IMR-90 (cell line): ENCODE measurements at regions not wholly inside any gene's neighbourhood (a gene's known extent, or its start where the extent isn't known, plus 50 kb on each side); places are given as distances from the start of the nearest gene placed in this dataset.

Experiments used
- ATAC-seq: fragments of 200-7000 bp; cut with Tn5 transposase; 2 replicates; pipeline ENCODE4 v1.9.1; 2020; ENCODE audit warnings: low read depth, mild to moderate bottlenecking, moderate library complexity
- BruUV-seq: library from RNA; stranded (reverse); fragments of 400-500 nt; replicated peaks from 2 replicates; lab custom pipeline; 2021; lab: Mats Ljungman, UMichigan
- CTCF ChIA-PET: fragments of 300-600 bp; formaldehyde crosslinking; extraction: SDS; loops from one replicate; lab custom pipeline; 2021; ENCODE audit warnings: antibody characterized with exemption; lab: Yijun Ruan, JAX
- POLR2A ChIA-PET: fragments of 300-600 bp; sonication (Branson Sonifier 250); formaldehyde crosslinking; loops from one replicate; lab custom pipeline; 2022; ENCODE audit warnings: antibody characterized with exemption; ENCODE audit not compliant: unreplicated experiment; lab: Charles Lee
- DNase-seq: peaks from one replicate; pipeline ENCODE4 v3.0.0; 2013
- H2AFZ ChIP-seq: replicated peaks from 2 replicates; pipeline ENCODE3; 2013; ENCODE audit warnings: low read length, mild to moderate bottlenecking; ENCODE audit not compliant: poor library complexity
- H2AK5ac ChIP-seq: 2 replicates; pipeline ENCODE4 v1.6.1; 2013; ENCODE audit warnings: low read depth, low read length, inconsistent platforms
- H2AK9ac ChIP-seq: replicated peaks from 2 replicates; pipeline ENCODE3; 2013; ENCODE audit warnings: mild to moderate bottlenecking, low read depth, low read length, moderate library complexity; ENCODE audit not compliant: poor library complexity
- H2BK120ac ChIP-seq: 2 replicates; pipeline ENCODE4 v1.6.1; 2013; ENCODE audit warnings: low read depth, low read length, inconsistent platforms
- H2BK15ac ChIP-seq: 3 replicates; pipeline ENCODE4 v1.6.1; 2013; ENCODE audit warnings: low read depth, low read length, inconsistent platforms
- H2BK20ac ChIP-seq: 2 replicates; pipeline ENCODE4 v1.6.1; 2013; ENCODE audit warnings: low read depth, mild to moderate bottlenecking, inconsistent platforms, low read length, moderate library complexity
- H2BK5ac ChIP-seq: 2 replicates; pipeline ENCODE4 v1.6.1; 2013; ENCODE audit warnings: mild to moderate bottlenecking, low read depth, low read length, inconsistent platforms; ENCODE audit not compliant: poor library complexity, severe bottlenecking
- H3K14ac ChIP-seq: replicated peaks from 2 replicates; pipeline ENCODE4 v1.6.1; 2013; ENCODE audit warnings: low read depth, low read length, inconsistent platforms
- H3K18ac ChIP-seq: 2 replicates; pipeline ENCODE4 v1.6.1; 2013; ENCODE audit warnings: low read depth, low read length, control low read depth
- H3K23ac ChIP-seq: 2 replicates; pipeline ENCODE4 v1.6.1; 2013; ENCODE audit warnings: low read depth, low read length, inconsistent platforms
- H3K27ac ChIP-seq: 2 replicates; pipeline ENCODE4 v1.5.1; 2013; ENCODE audit warnings: mild to moderate bottlenecking, control low read depth, low read length; ENCODE audit not compliant: insufficient read depth
- H3K27me3 ChIP-seq: 2 replicates; pipeline ENCODE4 v1.6.1; 2013; ENCODE audit warnings: low read length; ENCODE audit not compliant: control insufficient read depth, insufficient read depth
- H3K36me3 ChIP-seq: 2 replicates; pipeline ENCODE4 v1.6.1; 2013; ENCODE audit warnings: low read length, mixed read lengths; ENCODE audit not compliant: control insufficient read depth, insufficient read depth
- H3K4ac ChIP-seq: 2 replicates; pipeline ENCODE4 v1.6.1; 2013; ENCODE audit warnings: low read depth, low read length, inconsistent platforms
- H3K4me1 ChIP-seq: 2 replicates; pipeline ENCODE4 v1.6.1; 2013; ENCODE audit warnings: low read length, mixed read lengths; ENCODE audit not compliant: control insufficient read depth, insufficient read depth
- H3K4me2 ChIP-seq: 2 replicates; pipeline ENCODE4 v1.6.1; 2013; ENCODE audit warnings: low read depth, mild to moderate bottlenecking, control low read depth, low read length, moderate library complexity
- H3K4me3 ChIP-seq: 2 replicates; pipeline ENCODE4 v1.5.1; 2013; ENCODE audit warnings: low read depth, mild to moderate bottlenecking, control low read depth, low read length, moderate library complexity; ENCODE audit not compliant: insufficient read depth
- H3K56ac ChIP-seq: 2 replicates; pipeline ENCODE4 v1.6.1; 2013; ENCODE audit warnings: low read length, inconsistent platforms; ENCODE audit not compliant: insufficient read depth; ENCODE audit errors: extremely low read depth
- H3K79me1 ChIP-seq, 2 experiments: 2 replicates each; pipeline ENCODE4 v1.6.1; 2013; ENCODE audit warnings: low read length in 2 of 2, inconsistent platforms in 1 of 2, low read depth in 1 of 2
- H3K9ac ChIP-seq: 2 replicates; pipeline ENCODE4 v1.6.1; 2013; ENCODE audit warnings: low read depth, low read length, control low read depth
- H3K9me1 ChIP-seq: 2 replicates; pipeline ENCODE4 v1.6.1; 2013; ENCODE audit warnings: low read length, inconsistent platforms; ENCODE audit not compliant: insufficient read depth
- H3K9me3 ChIP-seq: 2 replicates; pipeline ENCODE4 v1.6.1; 2013; ENCODE audit warnings: low read length; ENCODE audit not compliant: control insufficient read depth, insufficient read depth
- H4K20me1 ChIP-seq: 2 replicates; pipeline ENCODE4 v1.6.1; 2013; ENCODE audit warnings: low read length, inconsistent platforms; ENCODE audit not compliant: insufficient read depth
- H4K5ac ChIP-seq: 2 replicates; pipeline ENCODE4 v1.6.1; 2013; ENCODE audit warnings: mild to moderate bottlenecking, low read depth, low read length, control low read depth
- H4K8ac ChIP-seq, 2 experiments: 2 replicates each; pipeline ENCODE4 v1.6.1; 2013; ENCODE audit warnings: low read depth in 2 of 2, low read length in 2 of 2, control low read depth in 1 of 2, inconsistent platforms in 1 of 2
- H4K91ac ChIP-seq: 2 replicates; pipeline ENCODE4 v1.6.1; 2013; ENCODE audit warnings: low read depth, low read length, inconsistent platforms; ENCODE audit not compliant: insufficient read depth
- MAFK ChIP-seq: IDR thresholded peaks from 2 replicates; pipeline ENCODE4 v1.6.1; 2012; ENCODE audit warnings: low read depth, low read length, improper control_type of control experiment
- MXI1 ChIP-seq: IDR thresholded peaks from 2 replicates; pipeline ENCODE4 v1.6.1; 2012; ENCODE audit warnings: low read depth, mild to moderate bottlenecking, low read length, moderate library complexity, borderline replicate concordance
- POLR2A ChIP-seq: IDR thresholded peaks from 2 replicates; pipeline ENCODE4 v1.6.1; 2012; ENCODE audit warnings: mild to moderate bottlenecking, low read depth, low read length
- RFX5 ChIP-seq: IDR thresholded peaks from 2 replicates; pipeline ENCODE4 v1.8.0; 2012; ENCODE audit warnings: low read depth, mild to moderate bottlenecking, low read length, moderate library complexity
- USF2 ChIP-seq: fragments of 150-350 bp; IDR thresholded peaks from 2 replicates; pipeline ENCODE4 v1.6.1; 2017; ENCODE audit warnings: mild to moderate bottlenecking, antibody characterized with exemption, low read length, low read depth
- WGBS, 2 experiments: methylation state at CpG; one replicate each; pipeline versions ENCODE4 v1.1.5 to v1.1.7; 2013; ENCODE audit warnings: missing lambda C conversion rate in 2 of 2; ENCODE audit not compliant: insufficient read length in 1 of 2; ENCODE audit errors: extremely low coverage in 2 of 2; 5-methylcytosine and 5-hydroxymethylcytosine counted together
- dilution Hi-C: fragments of 300-500 bp; cut with HindIII; formaldehyde crosslinking; loops from one replicate; pipeline ENCODE4 v1.14.3; 2018; ENCODE audit warnings: low sequenced_read_pairs; ENCODE audit not compliant: unreplicated experiment
- in situ Hi-C: fragments of 300-500 bp; cut with MboI; formaldehyde crosslinking; loops from 3 replicates; pipeline ENCODE4 v1.14.3; 2019; ENCODE audit warnings: low sequenced_read_pairs, inconsistent platforms, mixed read lengths
- intact Hi-C: fragments of 100-400 bp; cut with micrococcal nuclease; formaldehyde crosslinking; loops from 2 replicates; pipeline ENCODE4 v1.10.0; 2022

- BruUV-seq: no TSS peak
- H2BK15ac ChIP-seq: no peak overlapping the region
- intact Hi-C loops: no loop called here
- no peak overlapping the region for H3K18ac ChIP-seq
- no peak overlapping the region for H2BK20ac ChIP-seq
- DNase-seq (no peak), ATAC-seq (no peak)
- H3K4me1 ChIP-seq: no peaks in the 10 kb centered on the region
- H3K23ac ChIP-seq: no peak overlapping the region
- H4K20me1 ChIP-seq: no peaks in the 10 kb centered on the region
- CTCF ChIA-PET: no interaction called here
- H2AK5ac ChIP-seq: no peak overlapping the region
- no peak for TF ChIP-seq RFX5
- TF ChIP-seq POLR2A: no peak
- TF ChIP-seq USF2: no peak
- TF ChIP-seq MAFK: no peak
- TF ChIP-seq MXI1: no peak
- in situ Hi-C loops: no loop called here
- no peak overlapping the region for H3K56ac ChIP-seq
- H3K4ac ChIP-seq: no peak overlapping the region
- no peak overlapping the region for H3K4me3 ChIP-seq
- no peak overlapping the region for H3K27ac ChIP-seq
- H3K9me3 ChIP-seq: no peaks in the 10 kb centered on the region
- no peak overlapping the region for H2AK9ac ChIP-seq
- dilution Hi-C loops: no loop called here
- POLR2A ChIA-PET: no interaction called here
- no peak overlapping the region for H2BK120ac ChIP-seq
- H3K27me3 ChIP-seq: no peaks in the 10 kb centered on the region
- no peak overlapping the region for H4K5ac ChIP-seq
- H2AFZ ChIP-seq: no peak overlapping the region
- 29% methylated on average over 1 of the region's 1 CpG; no CpG with 5 or more reads in 1 of the 2 experiments for WGBS, 2 experiments
- H3K14ac ChIP-seq: no peak overlapping the region
- no peak overlapping the region for H4K91ac ChIP-seq
- H3K9me1 ChIP-seq: no peaks in the 10 kb centered on the region
- no peak overlapping the region for H2BK5ac ChIP-seq
- H3K36me3 ChIP-seq: no peaks in the 10 kb centered on the region
- H3K4me2 ChIP-seq: no peak overlapping the region
- no peak overlapping the region for H3K9ac ChIP-seq
- no peak overlapping the region for H4K8ac ChIP-seq
- H3K79me1 ChIP-seq: no peaks in the 10 kb centered on the region
Measured at GRCh38 chr18:29251681-29252080, 1074.8 kb upstream of the CDH2 start.
